BE2C (cell line): ENCODE measurements at regions not wholly inside any gene's neighbourhood (a gene's known extent, or its start where the extent isn't known, plus 50 kb on each side); places are given as distances from the start of the nearest gene placed in this dataset.

ENCODE experiments used
- DNase-seq: peaks from one replicate; pipeline ENCODE4 v3.0.0-alpha.2; 2020
- H3K27me3 ChIP-seq: fragments of 250-450 bp; sonication (Bioruptor Pico); 2 replicates; pipeline ENCODE4 v1.5.1; 2020; ENCODE audit warnings: mild to moderate bottlenecking
- H3K36me3 ChIP-seq: fragments of 250-450 bp; sonication (Bioruptor Pico); 2 replicates; pipeline ENCODE4 v1.5.1; 2020; ENCODE audit warnings: mild to moderate bottlenecking
- H3K4me1 ChIP-seq: fragments of 250-450 bp; sonication (Bioruptor Pico); 2 replicates; pipeline ENCODE4 v1.5.1; 2020
- H3K4me3 ChIP-seq: 2 replicates; pipeline ENCODE4 v1.5.1; 2011; ENCODE audit warnings: low read depth, low read length
- H3K9me3 ChIP-seq: fragments of 250-450 bp; sonication (Bioruptor Pico); 2 replicates; pipeline ENCODE4 v1.5.1; 2020
- TF ChIP-seq, protein P1 (sequence below): IDR thresholded peaks from 2 replicates; pipeline ENCODE4 v1.5.1; 2012; ENCODE audit warnings: mild to moderate bottlenecking, low read depth, low read length

DNA sequence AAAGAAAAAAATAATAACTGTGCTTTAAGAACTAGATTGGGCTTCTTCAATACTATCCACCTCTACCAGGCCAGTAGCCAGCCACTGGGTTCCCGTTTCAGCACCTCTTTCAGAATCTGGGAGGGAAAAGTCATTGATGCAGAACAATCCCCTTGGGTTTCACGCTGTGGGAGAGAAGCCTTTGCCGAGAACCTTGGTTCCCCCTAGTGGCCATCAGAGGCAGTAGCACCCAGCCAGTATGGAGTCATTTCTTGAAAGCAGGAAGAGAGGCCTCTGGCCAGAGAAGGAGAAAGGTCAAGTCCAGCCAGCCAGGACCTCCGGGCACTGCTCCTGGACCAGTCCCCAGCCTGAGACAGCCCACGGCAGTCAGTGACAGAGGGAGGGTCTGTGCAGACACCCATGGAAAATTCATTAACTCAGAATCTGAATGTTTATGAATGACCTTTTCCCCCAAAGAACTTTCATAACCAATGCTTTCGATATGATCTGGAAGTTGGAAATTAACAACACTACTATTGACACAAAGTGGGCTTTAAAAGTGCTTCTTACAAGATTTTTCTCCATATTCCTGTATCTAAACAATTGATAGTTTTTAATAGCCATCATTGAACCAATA lies 51.2 kb upstream of the CDH5 start:
- DNase-seq: peak; percentile 72
- H3K4me3 ChIP-seq: no peak overlapping the region
- H3K27me3 ChIP-seq: no peaks in the 10 kb centered on the region
- H3K36me3 ChIP-seq: no peaks in the 10 kb centered on the region
- TF ChIP-seq, protein P1, sequence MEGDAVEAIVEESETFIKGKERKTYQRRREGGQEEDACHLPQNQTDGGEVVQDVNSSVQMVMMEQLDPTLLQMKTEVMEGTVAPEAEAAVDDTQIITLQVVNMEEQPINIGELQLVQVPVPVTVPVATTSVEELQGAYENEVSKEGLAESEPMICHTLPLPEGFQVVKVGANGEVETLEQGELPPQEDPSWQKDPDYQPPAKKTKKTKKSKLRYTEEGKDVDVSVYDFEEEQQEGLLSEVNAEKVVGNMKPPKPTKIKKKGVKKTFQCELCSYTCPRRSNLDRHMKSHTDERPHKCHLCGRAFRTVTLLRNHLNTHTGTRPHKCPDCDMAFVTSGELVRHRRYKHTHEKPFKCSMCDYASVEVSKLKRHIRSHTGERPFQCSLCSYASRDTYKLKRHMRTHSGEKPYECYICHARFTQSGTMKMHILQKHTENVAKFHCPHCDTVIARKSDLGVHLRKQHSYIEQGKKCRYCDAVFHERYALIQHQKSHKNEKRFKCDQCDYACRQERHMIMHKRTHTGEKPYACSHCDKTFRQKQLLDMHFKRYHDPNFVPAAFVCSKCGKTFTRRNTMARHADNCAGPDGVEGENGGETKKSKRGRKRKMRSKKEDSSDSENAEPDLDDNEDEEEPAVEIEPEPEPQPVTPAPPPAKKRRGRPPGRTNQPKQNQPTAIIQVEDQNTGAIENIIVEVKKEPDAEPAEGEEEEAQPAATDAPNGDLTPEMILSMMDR: peak; percentile 100
- no peaks in the 10 kb centered on the region for H3K4me1 ChIP-seq
- H3K9me3 ChIP-seq: no peaks in the 10 kb centered on the region

DNA sequence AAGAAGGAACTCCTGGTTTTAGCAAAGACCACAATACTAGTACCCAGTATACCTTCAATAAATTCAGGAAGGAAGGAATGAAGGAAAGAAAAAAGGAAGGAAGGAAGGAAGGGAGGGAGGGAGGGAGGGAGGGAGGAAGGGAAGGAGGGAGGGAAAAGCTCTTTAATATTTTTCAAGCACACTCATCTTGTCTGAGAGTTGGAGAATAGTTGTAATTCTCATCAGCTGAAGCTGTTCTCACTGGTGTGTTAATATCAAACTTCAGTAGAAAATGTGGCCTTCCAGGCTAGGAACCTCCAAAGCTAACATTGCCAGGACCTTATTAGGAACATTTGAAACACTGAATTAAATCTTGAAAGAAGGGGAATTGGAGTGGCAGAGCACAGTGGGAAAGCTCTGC lies 55.2 kb upstream of the CDH5 start:
- TF ChIP-seq, protein P1: no peak
- Histone ChIP-seq H3K27me3 (no peaks in the 10 kb centered on the region), H3K4me3 (no peak overlapping the region), H3K36me3 (no peaks in the 10 kb centered on the region), H3K9me3 (no peaks in the 10 kb centered on the region), H3K4me1 (no peaks in the 10 kb centered on the region)
- DNase-seq: no peak

DNA sequence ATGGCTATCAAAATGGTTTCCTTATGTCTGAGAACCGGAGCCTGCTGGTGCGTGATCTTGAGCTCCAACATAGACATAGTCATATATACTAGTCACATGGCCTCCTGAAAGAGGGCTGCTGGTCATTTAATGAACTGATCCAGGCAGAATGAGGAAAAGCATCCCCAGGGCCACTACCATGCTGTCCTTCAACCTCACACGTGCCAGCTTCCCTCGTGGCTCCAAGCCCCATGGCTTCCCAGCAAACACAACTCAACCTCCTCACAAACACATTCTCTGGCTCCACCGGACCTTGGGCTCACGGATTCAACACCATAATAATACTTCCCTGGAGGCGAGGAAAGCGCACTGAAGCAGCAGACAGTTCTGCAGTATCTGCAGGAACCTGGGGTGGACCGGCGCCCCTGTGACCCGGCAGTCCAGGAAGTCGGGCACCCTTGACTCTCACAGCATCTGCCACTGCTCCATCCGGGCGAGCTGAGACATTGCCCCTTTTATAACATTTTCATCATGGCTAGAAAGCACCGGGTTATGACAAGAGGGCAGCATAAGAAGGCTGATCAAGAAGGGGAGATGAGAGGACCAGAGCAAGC lies 57.2 kb upstream of the CDH5 start:
- TF ChIP-seq, protein P1: no peak
- no peak for DNase-seq
- Histone ChIP-seq H3K4me3 (no peak overlapping the region), H3K9me3 (no peaks in the 10 kb centered on the region), H3K4me1 (no peaks in the 10 kb centered on the region), H3K27me3 (no peaks in the 10 kb centered on the region; the same call in 1 of the 2 replicates), H3K36me3 (no peaks in the 10 kb centered on the region)

DNA sequence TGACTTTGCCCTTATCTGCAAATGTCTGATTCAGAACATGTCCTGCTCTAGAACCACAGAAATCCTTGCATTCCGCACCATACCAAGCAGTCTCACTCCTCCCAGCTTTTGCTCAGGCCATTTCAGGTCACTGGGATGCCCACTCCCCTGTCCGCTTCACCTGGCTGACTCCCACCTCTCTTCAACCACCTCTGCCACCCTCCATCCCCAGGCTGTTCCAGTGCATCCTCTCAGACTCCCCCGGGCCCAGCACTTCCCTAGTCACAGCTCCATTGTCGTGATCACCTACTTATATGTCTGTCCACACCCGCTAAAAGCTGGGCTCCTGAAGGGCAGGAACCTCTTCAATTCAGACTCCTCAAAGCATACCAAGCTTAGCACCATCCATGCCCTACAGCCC lies 58.4 kb upstream of the CDH5 start:
- TF ChIP-seq, protein P1: no peak
- Histone ChIP-seq H3K36me3 (no peaks in the 10 kb centered on the region), H3K4me1 (no peaks in the 10 kb centered on the region), H3K4me3 (no peak overlapping the region), H3K9me3 (no peaks in the 10 kb centered on the region), H3K27me3 (no peaks in the 10 kb centered on the region; the same call in 1 of the 2 replicates)
- DNase-seq: no peak

DNA sequence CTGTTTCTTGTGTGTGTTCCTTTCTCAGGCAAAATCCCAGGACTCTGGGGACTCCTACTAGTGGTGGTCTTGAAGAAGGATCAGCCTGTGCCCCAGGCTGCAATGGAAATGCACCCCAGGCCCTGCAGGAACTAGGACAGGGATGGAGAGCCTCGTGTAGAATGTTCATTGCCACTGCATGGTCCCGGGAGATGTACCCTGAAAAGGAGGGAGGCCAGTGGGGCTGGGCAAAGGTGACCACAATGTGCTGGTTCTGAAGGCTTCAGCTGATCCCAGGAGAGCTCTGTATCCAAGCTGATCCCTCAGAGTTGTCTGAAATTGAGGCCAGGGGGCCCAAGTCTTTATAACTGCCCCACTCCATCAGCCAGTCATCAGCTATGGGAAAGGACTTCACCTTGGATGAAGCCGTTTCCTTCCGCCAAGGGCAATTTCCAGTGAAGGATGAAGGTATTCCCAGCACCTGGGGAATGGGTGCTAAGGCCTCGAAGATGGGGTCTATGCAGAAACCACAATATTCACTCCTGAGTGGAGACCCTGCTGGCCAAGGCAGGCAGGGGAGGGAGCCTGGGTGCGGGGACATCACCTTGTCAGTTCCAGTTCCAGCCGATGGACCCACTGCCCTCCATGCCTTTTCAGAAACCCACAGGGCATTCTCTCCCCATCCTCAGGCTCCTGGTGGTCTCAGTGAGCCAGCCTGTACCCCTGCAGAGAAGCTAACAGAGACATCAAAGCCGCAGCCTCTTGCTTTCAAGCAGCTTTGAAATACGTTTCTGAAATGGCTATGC lies 59.9 kb upstream of the CDH5 start:
- Histone ChIP-seq H3K4me3 (no peak overlapping the region), H3K27me3 (no peaks in the 10 kb centered on the region; the same call in 1 of the 2 replicates), H3K36me3 (no peaks in the 10 kb centered on the region), H3K9me3 (no peaks in the 10 kb centered on the region), H3K4me1 (no peaks in the 10 kb centered on the region)
- no peak for DNase-seq
- TF ChIP-seq, protein P1: no peak

DNA sequence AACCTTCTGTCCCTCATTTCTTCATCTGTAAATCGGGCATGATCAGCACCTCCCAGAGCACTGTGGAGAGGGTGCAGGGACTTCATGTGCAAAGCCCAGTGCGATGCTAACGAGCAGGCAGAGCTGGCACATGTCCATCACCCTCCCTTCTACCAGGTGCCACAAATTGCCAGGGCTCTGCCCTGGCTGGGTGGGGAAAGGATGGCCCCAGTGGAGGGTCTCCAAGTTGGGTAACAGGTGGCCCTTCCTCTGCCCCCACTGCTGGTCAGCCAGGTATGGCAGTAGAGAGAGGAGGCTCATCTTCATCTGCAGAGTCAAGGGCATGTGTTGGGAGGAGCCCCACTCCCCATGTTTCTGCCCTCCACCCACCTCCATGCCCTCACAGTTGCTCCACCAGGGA lies 61.5 kb upstream of the CDH5 start:
- H3K4me1 ChIP-seq: no peaks in the 10 kb centered on the region
- no peaks in the 10 kb centered on the region for H3K36me3 ChIP-seq
- no peaks in the 10 kb centered on the region for H3K9me3 ChIP-seq
- no peak for DNase-seq
- TF ChIP-seq, protein P1: no peak
- H3K27me3 ChIP-seq: no peaks in the 10 kb centered on the region; the same call in 1 of the 2 replicates
- H3K4me3 ChIP-seq: no peak overlapping the region
